OCI-LY7 (cell line): ENCODE measurements at regions not wholly inside any gene's neighbourhood (a gene's known extent, or its start where the extent isn't known, plus 50 kb on each side); places are given as distances from the start of the nearest gene placed in this dataset.

Experiments used
- CTCF ChIP-seq: fragments of 200-600 bp; sonication (generic); conservative IDR thresholded peaks from 2 replicates; pipeline ENCODE4 v1.5.1; 2014; ENCODE audit warnings: mild to moderate bottlenecking, antibody characterized with exemption, low read length, moderate library complexity, mixed read lengths
- EZH2phosphoT487 ChIP-seq: fragments of 200-600 bp; sonication (generic); IDR thresholded peaks from 2 replicates; pipeline ENCODE4 v1.6.1; 2018; ENCODE audit warnings: low read depth, borderline replicate concordance, mild to moderate bottlenecking, mixed run types, antibody characterized with exemption, low read length, moderate library complexity, mixed read lengths

GRCh38 chr2:62410926-62411456 lies 95.0 kb downstream of the TMEM17 start:
- TF ChIP-seq CTCF (no peak), EZH2phosphoT487 (no peak)
